Suprapubic skin (tissue), 4 donors: ENCODE measurements at regions not wholly inside any gene's neighbourhood (a gene's known extent, or its start where the extent isn't known, plus 50 kb on each side); places are given as distances from the start of the nearest gene placed in this dataset.
A peak's percentile ranks its signal among the peaks of the same experiment; 100 is the strongest.

ENCODE experiments used
- DNase-seq, 2 donors: peaks; one replicate each; pipeline ENCODE4 v3.0.0-alpha.2; 2019; ENCODE audit warnings: low spot score in 2 of 2
- H3K27ac ChIP-seq: fragments of 200-600 bp; sonication (generic); one replicate; pipeline ENCODE4 v1.5.1; 2019
- H3K27me3 ChIP-seq: fragments of 200-600 bp; sonication (generic); one replicate; pipeline ENCODE4 v1.5.1; 2019
- H3K36me3 ChIP-seq: fragments of 200-600 bp; sonication (generic); one replicate; pipeline ENCODE4 v1.5.1; 2019
- H3K4me1 ChIP-seq: fragments of 200-600 bp; sonication (generic); one replicate; pipeline ENCODE4 v1.5.1; 2019
- H3K4me3 ChIP-seq: fragments of 200-600 bp; sonication (generic); one replicate; pipeline ENCODE4 v1.5.1; 2019; ENCODE audit warnings: mild to moderate bottlenecking
- H3K9me3 ChIP-seq: fragments of 200-600 bp; sonication (generic); one replicate; pipeline ENCODE4 v1.5.1; 2019
- EP300 ChIP-seq: sonication (generic); formaldehyde crosslinking; IDR thresholded peaks from one replicate; pipeline ENCODE4 v1.6.1; 2017; ENCODE audit warnings: antibody characterized with exemption
- POLR2A ChIP-seq, 2 donors: fragments of 450-650 bp; IDR thresholded peaks; one replicate each; pipeline ENCODE4 v1.6.1; 2017; ENCODE audit warnings: antibody characterized with exemption in 2 of 2, mild to moderate bottlenecking in 2 of 2, moderate library complexity in 2 of 2
- POLR2AphosphoS5 ChIP-seq, 3 donors: sonication (generic); formaldehyde crosslinking; IDR thresholded peaks; one replicate each; pipeline ENCODE4 v1.6.1; 2017; ENCODE audit warnings: antibody characterized with exemption in 3 of 3
- WGBS: methylation state at CpG from one replicate; pipeline ENCODE4 v1.1.5; 2018; 5-methylcytosine and 5-hydroxymethylcytosine counted together
- TF ChIP-seq, protein P1 (sequence below), 2 donors: fragments of 200-600 bp in 1 of 2; fragments of 450-650 bp in 1 of 2; sonication (generic) in 1 of 2; IDR thresholded peaks; one replicate each; pipeline ENCODE4 v1.5.1; 2016 to 2019; ENCODE audit warnings: antibody characterized with exemption in 2 of 2, mild to moderate bottlenecking in 1 of 2, moderate library complexity in 1 of 2

DNA sequence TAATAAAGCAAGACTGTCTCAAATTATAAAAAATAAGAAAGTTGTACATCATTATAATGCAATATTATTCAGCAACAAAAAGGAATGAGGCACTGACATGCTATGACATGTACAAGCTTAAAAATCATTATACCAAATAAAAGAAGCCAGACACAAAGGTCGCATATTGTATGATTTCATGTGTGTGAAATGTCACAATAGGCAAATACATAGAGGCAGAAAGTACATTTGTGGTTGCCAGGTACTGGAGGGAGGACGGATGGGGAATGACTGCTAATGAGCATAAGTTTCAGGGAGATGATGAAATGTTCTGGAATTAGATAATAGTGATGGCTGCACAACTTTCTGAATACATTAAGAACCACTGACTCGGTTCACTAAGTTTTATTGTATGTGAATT is 73.6 kb upstream of the NBPF3 start:
- no peak for DNase-seq
- Histone ChIP-seq H3K27me3 (no peaks in the 10 kb centered on the region), H3K4me1 (peaks cover 21% of the 10 kb centered on the region), H3K36me3 (no peaks in the 10 kb centered on the region), H3K27ac (no peak overlapping the region), H3K9me3 (no peaks in the 10 kb centered on the region), H3K4me3 (no peak overlapping the region)
- 59% methylated on average over 3 of the region's 3 CpGs for WGBS
- no peak for TF ChIP-seq POLR2A (IDR thresholded peaks at IDR 0.05)
- TF ChIP-seq, protein P1, sequence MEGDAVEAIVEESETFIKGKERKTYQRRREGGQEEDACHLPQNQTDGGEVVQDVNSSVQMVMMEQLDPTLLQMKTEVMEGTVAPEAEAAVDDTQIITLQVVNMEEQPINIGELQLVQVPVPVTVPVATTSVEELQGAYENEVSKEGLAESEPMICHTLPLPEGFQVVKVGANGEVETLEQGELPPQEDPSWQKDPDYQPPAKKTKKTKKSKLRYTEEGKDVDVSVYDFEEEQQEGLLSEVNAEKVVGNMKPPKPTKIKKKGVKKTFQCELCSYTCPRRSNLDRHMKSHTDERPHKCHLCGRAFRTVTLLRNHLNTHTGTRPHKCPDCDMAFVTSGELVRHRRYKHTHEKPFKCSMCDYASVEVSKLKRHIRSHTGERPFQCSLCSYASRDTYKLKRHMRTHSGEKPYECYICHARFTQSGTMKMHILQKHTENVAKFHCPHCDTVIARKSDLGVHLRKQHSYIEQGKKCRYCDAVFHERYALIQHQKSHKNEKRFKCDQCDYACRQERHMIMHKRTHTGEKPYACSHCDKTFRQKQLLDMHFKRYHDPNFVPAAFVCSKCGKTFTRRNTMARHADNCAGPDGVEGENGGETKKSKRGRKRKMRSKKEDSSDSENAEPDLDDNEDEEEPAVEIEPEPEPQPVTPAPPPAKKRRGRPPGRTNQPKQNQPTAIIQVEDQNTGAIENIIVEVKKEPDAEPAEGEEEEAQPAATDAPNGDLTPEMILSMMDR (IDR thresholded peaks at IDR 0.05) = no peak
- TF ChIP-seq EP300 = no peak
- no peak for TF ChIP-seq POLR2AphosphoS5 (IDR thresholded peaks at IDR 0.05)

- TF ChIP-seq, protein P1 (IDR thresholded peaks at IDR 0.05) = no peak
- TF ChIP-seq POLR2A (IDR thresholded peaks at IDR 0.05) (no peak), EP300 (no peak), POLR2AphosphoS5 (IDR thresholded peaks at IDR 0.05) (no peak)
Measured at GRCh38 chr1:21365036-21365435, 74.8 kb upstream of the ECE1 start.

GRCh38 chr1:21362096-21362495 is 71.8 kb upstream of the ECE1 start:
- Histone ChIP-seq H3K4me3 (no peak overlapping the region), H3K36me3 (no peaks in the 10 kb centered on the region), H3K27ac (peak overlapping the region; percentile 33), H3K4me1 (peaks cover 12% of the 10 kb centered on the region), H3K27me3 (no peaks in the 10 kb centered on the region), H3K9me3 (no peaks in the 10 kb centered on the region)
- no peak for TF ChIP-seq EP300
- TF ChIP-seq POLR2AphosphoS5 (IDR thresholded peaks at IDR 0.05) = no peak
- 47% methylated on average over 3 of the region's 3 CpGs for WGBS
- no peak for DNase-seq

More at GRCh38 chr1:21365036-21365435, 74.8 kb upstream of the ECE1 start:
- DNase-seq = no peak
- Histone ChIP-seq H3K4me3 (no peak overlapping the region), H3K9me3 (no peaks in the 10 kb centered on the region), H3K27me3 (no peaks in the 10 kb centered on the region), H3K27ac (no peak overlapping the region), H3K4me1 (peaks cover 23% of the 10 kb centered on the region), H3K36me3 (no peaks in the 10 kb centered on the region)

DNA sequence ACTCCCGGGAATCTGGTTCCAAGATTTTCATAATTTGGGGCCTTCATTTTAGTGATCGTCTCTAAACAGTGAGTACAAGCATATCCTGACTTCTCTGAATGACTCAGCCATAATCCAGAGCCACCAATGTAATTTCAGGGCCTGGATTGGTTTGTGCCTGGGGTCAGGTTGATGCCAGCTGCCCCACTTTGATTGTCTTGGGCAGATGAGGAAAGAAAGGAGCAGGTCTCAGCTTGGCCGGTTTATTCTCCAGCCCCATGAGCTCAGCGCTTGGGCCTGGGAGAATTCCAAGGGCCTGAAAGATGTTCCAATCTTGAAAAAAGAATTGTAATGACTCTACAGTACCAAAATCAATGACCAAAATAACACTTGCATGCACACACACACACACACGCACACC is 71.2 kb upstream of the ECE1 start:
- no peak for TF ChIP-seq POLR2A (IDR thresholded peaks at IDR 0.05)
- TF ChIP-seq POLR2AphosphoS5 (IDR thresholded peaks at IDR 0.05) = no peak
- TF ChIP-seq, protein P1 (IDR thresholded peaks at IDR 0.05) = no peak
- TF ChIP-seq EP300 = no peak
- no peak overlapping the region for H3K4me3 ChIP-seq
- H3K9me3 ChIP-seq = no peaks in the 10 kb centered on the region
- 48% methylated on average over 3 of the region's 5 CpGs for WGBS
- peak overlapping the region; percentile 33 for H3K27ac ChIP-seq
- DNase-seq = no peak
- H3K36me3 ChIP-seq = no peaks in the 10 kb centered on the region
- H3K27me3 ChIP-seq = no peaks in the 10 kb centered on the region
- peaks cover 12% of the 10 kb centered on the region for H3K4me1 ChIP-seq

GRCh38 chr1:21357161-21357560 is 66.9 kb upstream of the ECE1 start:
- H3K4me3 ChIP-seq = no peak overlapping the region
- peaks cover 9% of the 10 kb centered on the region for H3K4me1 ChIP-seq
- 85% methylated on average over 5 of the region's 5 CpGs for WGBS
- H3K27me3 ChIP-seq = no peaks in the 10 kb centered on the region
- TF ChIP-seq POLR2A (IDR thresholded peaks at IDR 0.05) (no peak), EP300 (no peak), POLR2AphosphoS5 (IDR thresholded peaks at IDR 0.05) (no peak)
- TF ChIP-seq, protein P1 (IDR thresholded peaks at IDR 0.05) = no peak
- no peaks in the 10 kb centered on the region for H3K9me3 ChIP-seq
- no peak overlapping the region for H3K27ac ChIP-seq
- DNase-seq = no peak
- no peaks in the 10 kb centered on the region for H3K36me3 ChIP-seq

DNA sequence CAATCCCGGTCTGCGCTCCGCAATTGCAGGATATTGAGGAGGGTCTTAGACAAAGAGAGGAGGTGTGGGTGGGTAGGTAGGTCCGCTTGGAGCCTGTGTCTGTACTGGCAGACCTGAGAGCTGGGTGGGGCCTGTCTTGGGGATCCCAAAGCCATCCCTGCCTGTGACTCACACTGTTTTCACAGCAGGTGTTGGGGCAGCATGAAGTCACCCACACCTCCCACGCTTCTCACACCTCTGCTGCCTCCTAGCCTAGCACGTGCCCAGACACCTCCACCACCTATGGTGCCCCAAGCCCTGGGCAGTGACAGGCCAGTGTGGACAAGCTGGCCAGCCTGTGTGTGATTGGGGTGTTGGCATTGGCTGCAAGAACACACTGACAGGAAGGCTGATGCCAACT is 65.7 kb upstream of the ECE1 start:
- TF ChIP-seq, protein P1 (IDR thresholded peaks at IDR 0.05) = no peak
- TF ChIP-seq POLR2AphosphoS5 (IDR thresholded peaks at IDR 0.05) = no peak
- TF ChIP-seq EP300 = no peak
- no peak for TF ChIP-seq POLR2A (IDR thresholded peaks at IDR 0.05)
- no peaks in the 10 kb centered on the region for H3K36me3 ChIP-seq
- 68% methylated on average over 4 of the region's 6 CpGs for WGBS
- H3K4me3 ChIP-seq = no peak overlapping the region
- H3K4me1 ChIP-seq = no peaks in the 10 kb centered on the region
- no peak overlapping the region for H3K27ac ChIP-seq
- DNase-seq = no peak
- no peaks in the 10 kb centered on the region for H3K27me3 ChIP-seq
- H3K9me3 ChIP-seq = no peaks in the 10 kb centered on the region
